ENCODE measurements at regions not wholly inside any gene's neighbourhood (a gene's known extent, or its start where the extent isn't known, plus 50 kb on each side); places are given as distances from the start of the nearest gene placed in this dataset.

DNA sequence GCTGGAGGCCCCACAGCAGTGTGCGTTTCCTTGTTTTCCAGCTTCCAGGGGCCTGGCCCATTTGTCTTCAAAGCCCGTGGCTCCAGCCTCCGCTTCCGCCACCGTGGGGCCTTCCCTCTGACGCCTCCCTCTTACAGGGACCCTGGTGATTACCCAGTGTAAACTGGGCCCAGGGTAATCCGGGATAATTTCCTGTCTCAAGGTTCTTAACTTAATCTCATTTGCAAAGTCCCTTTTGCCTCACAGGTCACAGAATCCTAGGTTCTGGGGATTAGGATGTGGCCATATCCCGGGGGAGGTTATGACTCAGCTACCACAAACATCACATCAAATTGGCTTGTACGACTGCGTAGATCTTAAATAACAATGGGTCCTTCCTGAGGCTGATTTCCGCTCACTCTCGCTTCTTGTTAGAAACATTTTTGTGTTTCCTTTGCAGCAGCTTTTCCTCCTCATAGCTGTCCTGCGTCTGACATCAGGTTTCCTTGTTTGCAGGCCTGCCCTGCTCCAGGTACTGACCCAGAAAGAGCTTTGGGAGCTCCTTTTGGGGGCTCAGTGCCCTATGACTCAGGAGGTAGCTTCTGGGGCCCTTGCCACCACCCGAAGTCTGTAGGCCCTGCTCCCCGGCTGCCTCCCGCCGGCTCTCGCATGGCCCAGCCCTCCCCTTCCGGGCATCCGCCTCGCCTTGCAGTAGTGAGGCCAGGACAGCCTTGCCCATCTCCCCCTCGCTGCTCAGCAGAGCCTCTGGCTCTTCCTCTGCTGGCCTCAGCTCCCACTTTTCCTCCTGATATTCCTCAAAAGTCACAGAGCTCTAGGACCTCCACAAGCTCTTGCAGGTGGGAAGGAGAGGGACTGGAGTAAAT, 100.5 kb downstream of the ERMARD start:
- Histone ChIP-seq H3K27me3 (ENCODE audit: control insufficient read depth in 1 of 2, insufficient read depth in 2 of 2, low read length in 2 of 2) (no peaks in the 10 kb centered on the region), H3K36me3 (ENCODE audit: control insufficient read depth in 1 of 2, insufficient read depth in 2 of 2, low read length in 2 of 2) (no peaks in the 10 kb centered on the region), H3K4me3 (ENCODE audit: low read depth in 1 of 2, low read length in 2 of 2) (no peak overlapping the region), H3K9me3 (ENCODE audit: control insufficient read depth in 1 of 2, low read length in 2 of 2) (no peaks in the 10 kb centered on the region), H3K9ac (ENCODE audit: low read depth in 1 of 2, low read length in 2 of 2) (no peak overlapping the region), H3K4me1 (ENCODE audit: control insufficient read depth in 1 of 2, insufficient read depth in 2 of 2, low read length in 2 of 2) (no peaks in the 10 kb centered on the region), H3K27ac (ENCODE audit: low read depth, low read length) (no peak overlapping the region)

- no peaks in the 10 kb centered on the region for H3K4me1 ChIP-seq (ENCODE audit: control insufficient read depth in 1 of 2, insufficient read depth in 2 of 2, low read length in 2 of 2)
Measured at GRCh38 chr6:169850746-169851145, 99.3 kb downstream of the ERMARD start.

GRCh38 chr6:169850154-169850553, 98.7 kb downstream of the ERMARD start:
- Histone ChIP-seq H3K27me3 (ENCODE audit: control insufficient read depth in 1 of 2, insufficient read depth in 2 of 2, low read length in 2 of 2) (no peaks in the 10 kb centered on the region), H3K4me1 (ENCODE audit: control insufficient read depth in 1 of 2, insufficient read depth in 2 of 2, low read length in 2 of 2) (no peaks in the 10 kb centered on the region), H3K27ac (ENCODE audit: low read depth, low read length) (no peak overlapping the region), H3K4me3 (ENCODE audit: low read depth in 1 of 2, low read length in 2 of 2) (no peak overlapping the region), H3K9ac (ENCODE audit: low read depth in 1 of 2, low read length in 2 of 2) (no peak overlapping the region), H3K36me3 (ENCODE audit: control insufficient read depth in 1 of 2, insufficient read depth in 2 of 2, low read length in 2 of 2) (no peaks in the 10 kb centered on the region), H3K9me3 (ENCODE audit: control insufficient read depth in 1 of 2, low read length in 2 of 2) (no peaks in the 10 kb centered on the region)

More at GRCh38 chr6:169850746-169851145, 99.3 kb downstream of the ERMARD start:
- H3K36me3 ChIP-seq (ENCODE audit: control insufficient read depth in 1 of 2, insufficient read depth in 2 of 2, low read length in 2 of 2), result no peaks in the 10 kb centered on the region
- H3K27ac ChIP-seq (ENCODE audit: low read depth, low read length), result no peak overlapping the region
- H3K27me3 ChIP-seq (ENCODE audit: control insufficient read depth in 1 of 2, insufficient read depth in 2 of 2, low read length in 2 of 2), result no peaks in the 10 kb centered on the region
- no peaks in the 10 kb centered on the region for H3K9me3 ChIP-seq (ENCODE audit: control insufficient read depth in 1 of 2, low read length in 2 of 2)
- no peak overlapping the region for H3K9ac ChIP-seq (ENCODE audit: low read depth in 1 of 2, low read length in 2 of 2)
- H3K4me3 ChIP-seq (ENCODE audit: low read depth in 1 of 2, low read length in 2 of 2), result no peak overlapping the region

GRCh38 chr6:169849396-169849795, 98.0 kb downstream of the ERMARD start:
- Histone ChIP-seq H3K36me3 (ENCODE audit: control insufficient read depth in 1 of 2, insufficient read depth in 2 of 2, low read length in 2 of 2) (no peaks in the 10 kb centered on the region), H3K4me1 (ENCODE audit: control insufficient read depth in 1 of 2, insufficient read depth in 2 of 2, low read length in 2 of 2) (no peaks in the 10 kb centered on the region), H3K27ac (ENCODE audit: low read depth, low read length) (no peak overlapping the region), H3K27me3 (ENCODE audit: control insufficient read depth in 1 of 2, insufficient read depth in 2 of 2, low read length in 2 of 2) (no peaks in the 10 kb centered on the region), H3K9ac (ENCODE audit: low read depth in 1 of 2, low read length in 2 of 2) (no peak overlapping the region), H3K9me3 (ENCODE audit: control insufficient read depth in 1 of 2, low read length in 2 of 2) (no peaks in the 10 kb centered on the region), H3K4me3 (ENCODE audit: low read depth in 1 of 2, low read length in 2 of 2) (no peak overlapping the region)

DNA sequence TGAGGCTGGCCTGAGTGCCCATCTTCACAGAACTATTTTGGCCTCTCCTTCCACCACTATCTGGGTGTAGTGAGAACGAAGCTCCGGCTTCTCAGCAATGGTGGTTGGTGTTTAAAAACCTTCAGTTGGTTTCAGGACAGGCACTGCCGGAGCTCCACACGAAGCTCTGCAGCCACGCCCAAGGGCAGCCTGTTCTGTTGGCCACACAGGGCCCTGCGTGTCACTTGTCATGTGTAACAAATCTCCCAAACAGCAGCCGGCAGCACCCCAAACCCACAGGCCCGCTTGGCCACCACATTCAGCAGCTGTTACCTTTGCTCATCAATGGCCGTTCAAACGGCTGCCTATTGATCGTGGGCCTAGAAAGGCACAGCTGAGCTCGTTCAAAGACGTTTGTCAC, 97.5 kb downstream of the ERMARD start:
- H3K4me1 ChIP-seq (ENCODE audit: control insufficient read depth in 1 of 2, insufficient read depth in 2 of 2, low read length in 2 of 2), result no peaks in the 10 kb centered on the region
- H3K9ac ChIP-seq (ENCODE audit: low read depth in 1 of 2, low read length in 2 of 2), result no peak overlapping the region
- H3K36me3 ChIP-seq (ENCODE audit: control insufficient read depth in 1 of 2, insufficient read depth in 2 of 2, low read length in 2 of 2), result no peaks in the 10 kb centered on the region
- no peak overlapping the region for H3K27ac ChIP-seq (ENCODE audit: low read depth, low read length)
- no peak overlapping the region for H3K4me3 ChIP-seq (ENCODE audit: low read depth in 1 of 2, low read length in 2 of 2)
- no peaks in the 10 kb centered on the region for H3K27me3 ChIP-seq (ENCODE audit: control insufficient read depth in 1 of 2, insufficient read depth in 2 of 2, low read length in 2 of 2)
- H3K9me3 ChIP-seq (ENCODE audit: control insufficient read depth in 1 of 2, low read length in 2 of 2), result no peaks in the 10 kb centered on the region

DNA sequence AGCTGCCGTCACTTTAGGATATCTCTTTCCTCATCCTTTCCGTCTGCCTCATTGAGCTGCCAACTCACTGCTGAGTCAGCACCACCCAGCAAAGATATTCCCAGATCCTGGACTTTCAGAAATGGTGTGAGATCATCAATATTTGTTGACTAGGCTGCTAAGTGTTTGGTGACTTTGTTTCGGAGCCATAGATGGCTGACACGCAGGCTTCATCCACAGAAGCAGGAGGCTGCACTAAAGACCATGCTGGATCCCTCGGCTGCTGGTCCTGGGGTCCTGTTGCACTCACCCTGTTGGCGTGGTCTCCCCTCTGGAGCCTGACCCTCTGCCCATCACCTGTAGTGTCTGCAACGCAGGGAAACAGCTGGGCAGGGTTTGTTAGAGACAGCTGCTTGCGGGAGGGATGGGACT, 96.5 kb downstream of the ERMARD start:
- no peak overlapping the region for H3K4me3 ChIP-seq (ENCODE audit: low read depth in 1 of 2, low read length in 2 of 2)
- H3K36me3 ChIP-seq (ENCODE audit: control insufficient read depth in 1 of 2, insufficient read depth in 2 of 2, low read length in 2 of 2), result no peaks in the 10 kb centered on the region
- peaks cover 0 to 2% of the 10 kb centered on the region in 2 donors for H3K27me3 ChIP-seq (ENCODE audit: control insufficient read depth in 1 of 2, insufficient read depth in 2 of 2, low read length in 2 of 2)
- H3K9me3 ChIP-seq (ENCODE audit: control insufficient read depth in 1 of 2, low read length in 2 of 2), result no peaks in the 10 kb centered on the region
- no peak overlapping the region for H3K27ac ChIP-seq (ENCODE audit: low read depth, low read length)
- no peaks in the 10 kb centered on the region for H3K4me1 ChIP-seq (ENCODE audit: control insufficient read depth in 1 of 2, insufficient read depth in 2 of 2, low read length in 2 of 2)
- H3K9ac ChIP-seq (ENCODE audit: low read depth in 1 of 2, low read length in 2 of 2), result no peak overlapping the region

GRCh38 chr6:169847141-169847674, 95.8 kb downstream of the ERMARD start:
- Histone ChIP-seq H3K4me3 (ENCODE audit: low read depth in 1 of 2, low read length in 2 of 2) (no peak overlapping the region), H3K9me3 (ENCODE audit: control insufficient read depth in 1 of 2, low read length in 2 of 2) (no peaks in the 10 kb centered on the region), H3K9ac (ENCODE audit: low read depth in 1 of 2, low read length in 2 of 2) (no peak overlapping the region), H3K27me3 (ENCODE audit: control insufficient read depth in 1 of 2, insufficient read depth in 2 of 2, low read length in 2 of 2) (peaks cover 0 to 2% of the 10 kb centered on the region in 2 donors), H3K36me3 (ENCODE audit: control insufficient read depth in 1 of 2, insufficient read depth in 2 of 2, low read length in 2 of 2) (no peaks in the 10 kb centered on the region), H3K4me1 (ENCODE audit: control insufficient read depth in 1 of 2, insufficient read depth in 2 of 2, low read length in 2 of 2) (no peaks in the 10 kb centered on the region), H3K27ac (ENCODE audit: low read depth, low read length) (no peak overlapping the region)

DNA sequence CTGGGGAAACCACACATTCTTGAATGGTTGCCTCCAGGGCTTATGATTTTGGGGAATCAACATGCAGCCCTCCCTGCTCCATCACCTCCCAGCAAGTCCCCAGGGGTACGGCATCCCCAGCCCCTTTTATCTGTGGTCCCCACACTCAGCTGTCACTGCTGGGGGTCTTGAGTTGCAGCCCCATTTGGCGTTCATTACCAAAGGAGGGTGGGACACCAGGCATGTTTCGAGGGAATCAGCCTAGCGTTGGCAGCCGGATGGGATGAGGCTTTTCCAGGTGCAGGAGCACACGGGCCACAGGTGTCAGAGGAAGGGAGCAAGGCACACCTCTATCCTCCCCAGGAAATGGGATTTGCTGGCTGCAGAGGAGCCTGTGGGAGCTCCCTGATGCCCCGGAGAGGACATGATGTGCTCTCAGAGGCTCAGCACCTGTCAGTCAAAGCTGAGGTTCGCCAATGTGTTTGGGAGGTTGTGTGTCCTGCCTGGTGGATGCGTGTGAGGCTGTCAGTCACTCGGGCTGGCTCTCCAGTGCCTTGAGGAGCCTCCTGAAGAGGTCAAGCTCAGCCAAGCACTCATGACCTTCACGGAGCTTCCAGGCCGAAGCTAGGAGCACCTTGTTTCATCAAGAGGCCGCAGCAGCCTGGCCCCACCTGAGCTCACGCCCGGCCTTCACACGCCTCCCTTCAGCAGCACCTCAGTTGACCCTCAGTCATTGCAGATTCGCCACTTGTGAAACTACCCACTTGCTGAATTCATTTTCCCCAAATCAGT, 95.0 kb downstream of the ERMARD start:
- H3K9me3 ChIP-seq (ENCODE audit: control insufficient read depth in 1 of 2, low read length in 2 of 2), result no peaks in the 10 kb centered on the region
- no peaks in the 10 kb centered on the region for H3K4me1 ChIP-seq (ENCODE audit: control insufficient read depth in 1 of 2, insufficient read depth in 2 of 2, low read length in 2 of 2)
- no peak overlapping the region for H3K9ac ChIP-seq (ENCODE audit: low read depth in 1 of 2, low read length in 2 of 2)
- peaks cover 0 to 2% of the 10 kb centered on the region in 2 donors for H3K27me3 ChIP-seq (ENCODE audit: control insufficient read depth in 1 of 2, insufficient read depth in 2 of 2, low read length in 2 of 2)
- no peak overlapping the region for H3K4me3 ChIP-seq (ENCODE audit: low read depth in 1 of 2, low read length in 2 of 2)
- H3K27ac ChIP-seq (ENCODE audit: low read depth, low read length), result no peak overlapping the region
- H3K36me3 ChIP-seq (ENCODE audit: control insufficient read depth in 1 of 2, insufficient read depth in 2 of 2, low read length in 2 of 2), result no peaks in the 10 kb centered on the region

DNA sequence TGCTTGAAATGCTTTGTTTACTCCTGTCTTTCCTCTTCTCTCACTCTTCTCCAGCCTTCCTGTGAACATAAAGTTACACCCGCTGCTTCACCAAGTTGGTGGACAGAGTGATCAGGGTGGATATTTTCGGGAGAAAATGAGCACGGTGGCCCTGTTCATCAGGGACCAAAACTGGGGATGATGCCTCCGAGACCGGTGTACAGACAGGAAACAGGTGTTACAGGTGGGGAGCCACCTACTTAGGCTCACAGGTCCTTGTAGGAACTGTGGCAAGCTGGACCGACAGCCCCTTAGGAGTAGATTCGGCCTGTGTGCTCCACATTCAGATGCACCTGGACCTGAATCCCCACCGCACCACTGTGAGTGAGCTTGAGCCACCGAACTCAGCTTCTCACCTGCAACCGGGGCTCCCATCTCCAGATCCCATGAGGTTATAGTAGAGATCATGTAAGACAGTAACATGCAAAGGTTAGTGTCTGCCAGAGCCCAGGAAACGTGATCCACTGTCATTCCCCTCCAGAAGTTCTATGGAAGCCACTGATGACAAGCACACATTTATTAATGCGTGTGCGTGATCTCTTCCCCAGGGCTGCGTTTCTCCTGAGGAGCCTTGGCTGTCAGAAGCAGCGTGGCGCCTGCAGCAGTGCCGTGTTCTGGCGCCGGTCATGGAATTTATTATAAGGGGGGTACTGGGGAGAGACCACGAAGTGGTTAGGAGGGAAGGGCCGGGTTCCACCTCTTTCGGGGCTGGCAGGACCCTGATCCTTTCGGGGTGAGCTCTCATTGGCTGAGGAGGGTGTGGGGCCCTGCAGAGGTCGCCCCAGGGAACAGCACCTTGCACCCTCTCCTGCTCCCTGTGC, 94.2 kb downstream of the ERMARD start:
- Histone ChIP-seq H3K36me3 (ENCODE audit: control insufficient read depth in 1 of 2, insufficient read depth in 2 of 2, low read length in 2 of 2) (no peaks in the 10 kb centered on the region), H3K4me3 (ENCODE audit: low read depth in 1 of 2, low read length in 2 of 2) (no peak overlapping the region), H3K4me1 (ENCODE audit: control insufficient read depth in 1 of 2, insufficient read depth in 2 of 2, low read length in 2 of 2) (no peaks in the 10 kb centered on the region), H3K27ac (ENCODE audit: low read depth, low read length) (no peak overlapping the region), H3K27me3 (ENCODE audit: control insufficient read depth in 1 of 2, insufficient read depth in 2 of 2, low read length in 2 of 2) (peaks cover 0 to 2% of the 10 kb centered on the region in 2 donors), H3K9me3 (ENCODE audit: control insufficient read depth in 1 of 2, low read length in 2 of 2) (no peaks in the 10 kb centered on the region), H3K9ac (ENCODE audit: low read depth in 1 of 2, low read length in 2 of 2) (no peak overlapping the region)

All from duodenal mucosa (tissue), 2 donors.